BE2C (cell line): ENCODE measurements at regions not wholly inside any gene's neighbourhood (a gene's known extent, or its start where the extent isn't known, plus 50 kb on each side); places are given as distances from the start of the nearest gene placed in this dataset.

Experiments used
- DNase-seq: peaks from one replicate; pipeline ENCODE4 v3.0.0-alpha.2; 2020
- H3K27me3 ChIP-seq: fragments of 250-450 bp; sonication (Bioruptor Pico); 2 replicates; pipeline ENCODE4 v1.5.1; 2020; ENCODE audit warnings: mild to moderate bottlenecking
- H3K36me3 ChIP-seq: fragments of 250-450 bp; sonication (Bioruptor Pico); 2 replicates; pipeline ENCODE4 v1.5.1; 2020; ENCODE audit warnings: mild to moderate bottlenecking
- H3K4me1 ChIP-seq: fragments of 250-450 bp; sonication (Bioruptor Pico); 2 replicates; pipeline ENCODE4 v1.5.1; 2020
- H3K4me3 ChIP-seq: 2 replicates; pipeline ENCODE4 v1.5.1; 2011; ENCODE audit warnings: low read depth, low read length
- H3K9me3 ChIP-seq: fragments of 250-450 bp; sonication (Bioruptor Pico); 2 replicates; pipeline ENCODE4 v1.5.1; 2020
- CTCF ChIP-seq: IDR thresholded peaks from 2 replicates; pipeline ENCODE4 v1.5.1; 2012; ENCODE audit warnings: mild to moderate bottlenecking, low read depth, low read length

GRCh38 chr4:1466034-1466862 is 60.0 kb upstream of the NKX1-1 start:
- Histone ChIP-seq H3K4me1 (no peaks in the 10 kb centered on the region), H3K36me3 (no peaks in the 10 kb centered on the region), H3K4me3 (no peak overlapping the region), H3K27me3 (peaks cover 25% of the 10 kb centered on the region), H3K9me3 (no peaks in the 10 kb centered on the region)
- no peak for DNase-seq
- TF ChIP-seq CTCF, result no peak

GRCh38 chr4:1465173-1466033 is 59.2 kb upstream of the NKX1-1 start:
- H3K4me1 ChIP-seq, result no peaks in the 10 kb centered on the region
- DNase-seq, result no peak
- TF ChIP-seq CTCF, result no peak
- H3K4me3 ChIP-seq, result no peak overlapping the region
- H3K27me3 ChIP-seq, result peaks cover 21% of the 10 kb centered on the region; the same call in 1 of the 2 replicates
- no peaks in the 10 kb centered on the region for H3K36me3 ChIP-seq
- H3K9me3 ChIP-seq, result no peaks in the 10 kb centered on the region

- Histone ChIP-seq H3K4me1 (no peaks in the 10 kb centered on the region), H3K4me3 (no peak overlapping the region), H3K9me3 (no peaks in the 10 kb centered on the region), H3K27me3 (peaks cover 25% of the 10 kb centered on the region), H3K36me3 (no peaks in the 10 kb centered on the region)
- DNase-seq, result no peak
- TF ChIP-seq CTCF, result no peak
Measured at GRCh38 chr4:1464581-1465171, 58.4 kb upstream of the NKX1-1 start.

- H3K27me3 ChIP-seq, result peaks cover 30% of the 10 kb centered on the region
- TF ChIP-seq CTCF, result no peak
- H3K36me3 ChIP-seq, result no peaks in the 10 kb centered on the region
Measured at GRCh38 chr4:1463927-1464540, 57.8 kb upstream of the NKX1-1 start.

GRCh38 chr4:1463088-1463926 is 57.1 kb upstream of the NKX1-1 start:
- no peak for TF ChIP-seq CTCF
- H3K4me3 ChIP-seq, result no peak overlapping the region
- DNase-seq, result no peak
- peaks cover 37% of the 10 kb centered on the region for H3K27me3 ChIP-seq
- no peaks in the 10 kb centered on the region for H3K4me1 ChIP-seq
- H3K36me3 ChIP-seq, result no peaks in the 10 kb centered on the region
- no peaks in the 10 kb centered on the region for H3K9me3 ChIP-seq

More at GRCh38 chr4:1463927-1464540, 57.8 kb upstream of the NKX1-1 start:
- H3K4me3 ChIP-seq, result no peak overlapping the region
- no peak for DNase-seq
- no peaks in the 10 kb centered on the region for H3K4me1 ChIP-seq
- H3K9me3 ChIP-seq, result no peaks in the 10 kb centered on the region
